ENCODE measurements at regions not wholly inside any gene's neighbourhood (a gene's known extent, or its start where the extent isn't known, plus 50 kb on each side); places are given as distances from the start of the nearest gene placed in this dataset.

DNA sequence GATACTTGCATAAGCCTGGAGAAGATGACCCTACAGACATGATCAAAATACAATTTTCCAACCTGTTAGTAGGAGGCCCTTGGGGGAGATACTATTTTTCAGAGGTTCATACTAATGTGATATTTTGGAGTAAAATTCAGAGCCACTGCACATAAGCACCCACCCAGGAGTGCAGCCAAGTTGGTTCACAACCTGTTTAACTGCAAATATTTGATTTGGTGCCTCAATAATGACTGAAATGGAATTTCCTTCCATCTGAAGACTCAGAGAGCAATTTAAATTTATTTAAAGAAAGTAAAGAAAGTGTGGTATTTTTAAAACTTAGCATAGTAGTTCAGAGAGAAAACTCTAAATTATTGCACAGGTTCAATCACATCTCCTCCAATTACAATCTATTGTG, 77.5 kb upstream of the FBN2 start:
- TF ChIP-seq, protein P1, sequence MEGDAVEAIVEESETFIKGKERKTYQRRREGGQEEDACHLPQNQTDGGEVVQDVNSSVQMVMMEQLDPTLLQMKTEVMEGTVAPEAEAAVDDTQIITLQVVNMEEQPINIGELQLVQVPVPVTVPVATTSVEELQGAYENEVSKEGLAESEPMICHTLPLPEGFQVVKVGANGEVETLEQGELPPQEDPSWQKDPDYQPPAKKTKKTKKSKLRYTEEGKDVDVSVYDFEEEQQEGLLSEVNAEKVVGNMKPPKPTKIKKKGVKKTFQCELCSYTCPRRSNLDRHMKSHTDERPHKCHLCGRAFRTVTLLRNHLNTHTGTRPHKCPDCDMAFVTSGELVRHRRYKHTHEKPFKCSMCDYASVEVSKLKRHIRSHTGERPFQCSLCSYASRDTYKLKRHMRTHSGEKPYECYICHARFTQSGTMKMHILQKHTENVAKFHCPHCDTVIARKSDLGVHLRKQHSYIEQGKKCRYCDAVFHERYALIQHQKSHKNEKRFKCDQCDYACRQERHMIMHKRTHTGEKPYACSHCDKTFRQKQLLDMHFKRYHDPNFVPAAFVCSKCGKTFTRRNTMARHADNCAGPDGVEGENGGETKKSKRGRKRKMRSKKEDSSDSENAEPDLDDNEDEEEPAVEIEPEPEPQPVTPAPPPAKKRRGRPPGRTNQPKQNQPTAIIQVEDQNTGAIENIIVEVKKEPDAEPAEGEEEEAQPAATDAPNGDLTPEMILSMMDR (IDR thresholded peaks at IDR 0.05) = no peak
- TF ChIP-seq POLR2A (IDR thresholded peaks at IDR 0.05) (no peak), POLR2AphosphoS5 (IDR thresholded peaks at IDR 0.05) (no peak), EP300 (IDR thresholded peaks at IDR 0.05) (no peak)
